SK-N-SH (cell line): ENCODE measurements at regions not wholly inside any gene's neighbourhood (a gene's known extent, or its start where the extent isn't known, plus 50 kb on each side); places are given as distances from the start of the nearest gene placed in this dataset.

Experiments
- CTCF ChIP-seq: fragments of 200-600 bp; sonication (generic); IDR thresholded peaks from 2 replicates; pipeline ENCODE4 v1.6.1; 2017; ENCODE audit warnings: antibody characterized with exemption, mild to moderate bottlenecking, moderate library complexity
- EZH2phosphoT487 ChIP-seq: fragments of 200-600 bp; sonication (generic); IDR thresholded peaks from 2 replicates; pipeline ENCODE4 v1.6.1; 2017; ENCODE audit warnings: low read depth, mixed run types, mild to moderate bottlenecking, antibody characterized with exemption, moderate library complexity, borderline replicate concordance
- GABPA ChIP-seq: IDR thresholded peaks from 2 replicates; pipeline ENCODE4 v1.4.0; 2012; ENCODE audit warnings: low read depth, mild to moderate bottlenecking
- TF ChIP-seq, protein P1 (sequence below): IDR thresholded peaks from 2 replicates; pipeline ENCODE4 v1.4.0; 2012; ENCODE audit warnings: low read depth

DNA sequence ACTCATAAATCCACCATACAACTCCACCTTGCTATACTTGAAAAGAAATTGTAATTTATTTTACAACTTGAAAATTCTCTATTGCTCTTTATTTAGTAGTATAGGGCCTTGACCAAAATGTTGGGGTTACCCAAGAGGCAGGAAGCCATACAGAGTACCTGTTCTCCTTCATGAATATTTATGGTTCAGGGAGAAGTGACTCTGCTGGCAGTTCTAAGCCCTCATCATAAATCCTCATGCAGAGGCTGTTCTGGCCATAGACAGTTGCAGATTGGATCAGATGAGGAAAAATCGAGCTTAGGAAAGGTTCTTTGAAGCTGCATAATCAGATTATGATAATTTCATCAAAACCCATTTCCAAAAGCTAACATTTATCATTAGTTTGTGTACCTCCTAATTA, 449.4 kb upstream of the TENM4 start:
- no peak for TF ChIP-seq GABPA
- TF ChIP-seq, protein P1, sequence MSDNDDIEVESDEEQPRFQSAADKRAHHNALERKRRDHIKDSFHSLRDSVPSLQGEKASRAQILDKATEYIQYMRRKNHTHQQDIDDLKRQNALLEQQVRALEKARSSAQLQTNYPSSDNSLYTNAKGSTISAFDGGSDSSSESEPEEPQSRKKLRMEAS = no peak
- TF ChIP-seq EZH2phosphoT487 = no peak
- TF ChIP-seq CTCF = no peak
